ELF-1 (cell line): ENCODE measurements at regions not wholly inside any gene's neighbourhood (a gene's known extent, or its start where the extent isn't known, plus 50 kb on each side); places are given as distances from the start of the nearest gene placed in this dataset.

ENCODE experiments used
- DNase-seq: peaks from one replicate; pipeline ENCODE4 v3.0.0-alpha.2; 2016; ENCODE audit warnings: low read depth, low spot score

- no peak for DNase-seq
Observed at GRCh38 chr2:149924549-149925213, 337.1 kb upstream of the MMADHC start.

DNA sequence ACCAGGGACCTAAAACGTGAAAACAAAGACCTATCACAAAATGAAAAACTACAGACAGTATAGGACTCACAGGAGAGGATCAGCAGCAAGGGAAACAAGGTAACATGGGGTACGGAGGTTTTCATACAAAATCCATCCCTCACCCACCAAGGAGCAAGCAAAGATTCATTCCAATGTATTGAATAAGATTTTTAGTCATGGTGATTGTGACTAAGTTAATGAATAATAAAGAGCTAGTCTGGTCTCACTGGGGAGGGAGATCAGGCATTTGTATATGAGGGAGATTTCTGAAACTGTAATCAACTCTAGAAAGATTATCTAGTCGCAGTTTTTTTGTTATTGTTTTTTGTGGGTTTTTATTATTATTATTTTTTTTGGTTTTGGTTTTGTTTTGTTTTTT is 336.5 kb upstream of the MMADHC start:
- DNase-seq = no peak

DNA sequence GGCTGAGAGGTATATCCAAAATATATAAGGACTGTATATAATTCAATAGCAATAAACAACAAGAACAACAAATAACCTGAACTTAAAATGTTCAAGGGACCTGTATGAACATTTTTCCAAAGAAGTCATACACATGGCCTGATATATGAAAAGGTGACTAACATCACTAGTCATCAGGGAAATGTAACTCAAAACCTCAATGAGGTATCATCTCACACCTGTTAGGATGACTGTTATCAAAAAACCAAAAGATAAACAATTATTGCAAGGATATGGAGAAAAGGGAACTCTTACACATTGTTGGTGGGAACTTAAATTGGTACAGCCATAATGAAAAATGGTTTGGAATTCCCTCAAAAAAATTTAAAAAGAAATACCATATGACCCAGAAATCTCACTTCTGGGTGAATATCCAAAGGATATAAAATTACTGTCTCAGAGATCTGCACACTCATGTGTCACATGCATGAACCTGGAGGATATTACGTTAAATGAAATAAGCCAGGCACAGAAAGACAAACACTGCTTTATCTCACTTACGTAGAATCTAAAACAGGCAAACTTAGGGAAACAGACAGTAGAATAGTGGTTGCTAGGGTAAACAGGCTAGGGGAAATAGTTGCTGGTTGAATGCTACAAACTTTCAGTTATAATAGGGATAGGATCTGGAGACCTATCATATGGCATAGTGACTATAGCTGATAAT is 334.5 kb upstream of the MMADHC start:
- DNase-seq = no peak

- no peak for DNase-seq
Observed at GRCh38 chr2:149920389-149920788, 332.8 kb upstream of the MMADHC start.

- no peak for DNase-seq
Observed at GRCh38 chr2:149915151-149915550, 327.6 kb upstream of the MMADHC start.

GRCh38 chr2:149908726-149909683 is 321.4 kb upstream of the MMADHC start:
- DNase-seq = no peak

DNA sequence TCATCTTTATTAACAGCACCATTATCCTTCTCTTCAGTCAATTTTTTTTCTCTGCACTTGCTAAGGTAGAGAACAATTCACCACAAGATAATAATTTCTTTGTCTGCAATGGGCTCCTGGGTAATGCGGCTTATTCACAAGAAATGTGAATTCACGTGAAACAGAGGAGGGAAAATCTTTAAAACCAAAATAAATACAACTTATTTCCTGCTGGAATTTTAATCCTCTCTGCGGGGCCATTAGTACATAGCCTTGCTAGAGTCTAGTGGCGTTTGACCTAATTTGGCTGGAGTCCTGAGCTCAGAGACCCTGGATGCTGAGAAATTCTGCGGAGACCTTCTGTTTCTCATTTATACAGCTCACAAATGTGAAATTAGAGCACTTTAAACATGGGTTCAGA is 319.3 kb upstream of the MMADHC start:
- DNase-seq = no peak

DNA sequence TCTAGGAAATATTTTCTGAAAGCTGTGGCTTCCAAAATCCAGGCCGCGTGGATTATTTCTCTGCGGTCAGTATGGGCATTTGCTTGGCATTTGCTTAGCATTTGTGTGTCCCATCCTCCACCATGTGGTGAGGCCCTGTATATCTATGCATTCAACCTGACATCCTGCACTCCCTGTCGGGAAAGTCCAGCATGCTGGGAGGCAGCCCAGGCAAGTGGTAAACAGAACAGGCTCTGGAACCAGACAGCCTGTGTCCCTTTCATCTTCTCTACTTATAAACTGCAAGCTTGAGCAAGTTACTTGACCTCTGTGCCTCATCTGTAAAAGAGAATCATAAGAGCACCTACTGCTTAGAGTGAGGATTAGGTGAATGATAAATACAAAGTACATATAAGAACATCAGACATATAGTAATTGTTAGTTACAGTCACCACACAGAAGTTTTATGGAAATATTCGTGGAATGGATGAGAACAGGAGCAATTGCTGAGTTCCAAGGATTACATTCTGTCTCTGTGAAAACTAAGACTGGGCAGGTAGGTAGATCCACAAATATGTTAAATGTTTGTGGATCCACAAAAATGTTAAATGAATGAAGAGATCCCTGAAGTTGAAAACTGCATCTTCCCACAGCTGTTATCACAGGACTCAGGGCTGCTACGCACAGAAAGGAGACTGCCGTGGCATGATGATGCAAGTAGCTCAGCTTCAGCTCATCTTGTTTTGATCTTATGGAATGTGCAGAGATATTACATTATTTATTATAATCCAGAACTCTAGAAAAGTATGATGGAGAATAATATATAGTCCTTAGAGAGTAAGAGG is 317.0 kb upstream of the MMADHC start:
- peak; percentile 35 for DNase-seq

DNA sequence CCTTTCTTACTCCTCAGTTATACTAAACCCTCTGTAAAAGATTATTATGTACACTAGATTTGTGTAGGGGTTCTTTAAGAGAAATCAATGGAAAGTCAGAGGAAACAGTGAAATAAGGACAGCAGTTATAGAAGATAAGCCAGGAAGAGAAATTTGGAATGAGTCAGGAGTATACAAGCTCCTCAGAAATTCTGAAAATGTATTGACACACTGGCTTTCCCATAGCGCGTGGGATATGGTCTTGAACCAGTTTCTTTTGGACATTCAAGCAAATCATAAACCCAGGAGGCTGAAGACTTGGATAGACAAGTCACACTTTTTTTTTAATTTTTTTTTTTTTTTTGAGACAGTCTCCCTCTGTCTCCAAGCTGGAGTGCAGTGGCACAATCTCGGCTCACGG is 316.1 kb upstream of the MMADHC start:
- DNase-seq = no peak

GRCh38 chr2:149902081-149902480 is 314.5 kb upstream of the MMADHC start:
- DNase-seq = no peak

GRCh38 chr2:149901231-149901859 is 313.8 kb upstream of the MMADHC start:
- DNase-seq = no peak

DNA sequence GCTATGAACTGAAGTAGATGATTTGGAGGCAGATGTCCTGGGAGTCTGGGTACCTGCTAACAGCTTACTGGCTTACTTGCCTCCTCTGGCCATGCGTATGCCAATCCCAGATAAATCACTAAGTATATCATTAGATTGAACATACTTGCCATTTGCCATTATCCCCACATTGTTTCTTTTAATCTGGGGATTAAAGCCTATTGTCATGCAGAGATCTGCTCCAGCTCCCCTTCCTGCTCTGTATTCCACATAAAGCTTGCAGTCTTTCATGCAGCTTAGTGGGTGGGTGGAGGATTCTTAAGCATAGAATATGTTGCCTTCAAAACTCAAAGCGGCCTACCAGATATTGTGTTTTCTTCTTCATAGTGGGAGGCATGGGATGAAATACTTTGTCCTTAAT is 311.8 kb upstream of the MMADHC start:
- no peak for DNase-seq

DNA sequence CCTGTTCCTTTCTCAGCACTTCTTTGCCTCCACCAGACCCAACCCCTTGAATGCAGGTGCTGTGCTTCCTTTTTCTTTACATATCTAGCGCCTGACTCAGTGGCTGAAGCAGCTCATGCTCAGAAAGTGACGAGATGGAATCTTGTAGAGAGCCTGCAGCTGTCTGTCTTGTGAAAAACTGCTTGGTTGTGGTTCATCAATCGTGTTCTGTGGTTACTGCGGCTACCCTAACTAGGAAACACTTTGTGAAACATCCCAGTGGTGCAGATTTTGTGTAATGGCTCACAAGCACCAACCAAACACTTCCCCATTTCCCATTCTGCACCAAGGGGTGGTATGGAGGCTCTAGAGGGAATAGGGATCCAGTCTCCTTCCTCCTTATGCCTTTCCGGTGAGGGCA is 307.2 kb upstream of the MMADHC start:
- DNase-seq = no peak

GRCh38 chr2:149894226-149894625 is 306.7 kb upstream of the MMADHC start:
- no peak for DNase-seq

- DNase-seq = no peak
Observed at GRCh38 chr2:149892563-149892962, 305.0 kb upstream of the MMADHC start.

DNA sequence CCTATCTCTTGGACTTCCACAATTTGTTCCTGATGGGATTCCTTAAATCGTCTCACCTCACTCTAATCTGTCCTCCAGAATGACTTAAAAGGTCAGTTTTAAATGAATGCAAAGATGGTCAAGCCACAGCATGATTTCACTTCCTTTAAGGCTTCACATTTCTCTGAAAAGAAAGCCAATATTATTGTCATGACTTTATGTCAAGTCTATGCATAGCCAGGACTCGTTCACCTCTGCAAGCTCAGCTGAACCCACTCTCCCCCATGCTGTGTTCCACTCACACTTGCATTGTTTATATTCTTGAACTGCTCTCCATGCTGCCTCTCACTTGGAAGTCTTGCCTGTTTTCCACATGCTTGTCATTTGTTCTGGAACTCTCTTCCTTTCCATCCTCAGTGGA is 298.4 kb upstream of the MMADHC start:
- DNase-seq = no peak

DNA sequence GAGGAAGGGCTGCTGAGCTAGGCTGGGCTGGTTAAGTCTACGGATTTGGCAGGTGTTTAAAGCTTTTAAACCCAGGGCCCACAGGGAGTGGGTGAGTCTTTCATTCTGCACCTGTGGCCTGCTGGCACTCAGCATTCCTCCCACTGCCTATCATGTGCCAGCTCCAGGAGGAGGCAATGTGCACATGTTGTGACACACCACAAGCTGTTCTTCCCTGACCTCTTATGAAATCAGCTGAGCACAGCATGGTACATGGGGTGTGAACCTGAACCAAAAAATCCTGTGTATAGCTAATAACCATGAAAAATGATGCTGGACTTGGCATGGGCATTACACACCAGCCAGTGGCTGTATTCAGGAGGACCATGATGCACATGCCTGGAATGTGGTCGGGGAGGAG is 297.9 kb upstream of the MMADHC start:
- DNase-seq = no peak

DNA sequence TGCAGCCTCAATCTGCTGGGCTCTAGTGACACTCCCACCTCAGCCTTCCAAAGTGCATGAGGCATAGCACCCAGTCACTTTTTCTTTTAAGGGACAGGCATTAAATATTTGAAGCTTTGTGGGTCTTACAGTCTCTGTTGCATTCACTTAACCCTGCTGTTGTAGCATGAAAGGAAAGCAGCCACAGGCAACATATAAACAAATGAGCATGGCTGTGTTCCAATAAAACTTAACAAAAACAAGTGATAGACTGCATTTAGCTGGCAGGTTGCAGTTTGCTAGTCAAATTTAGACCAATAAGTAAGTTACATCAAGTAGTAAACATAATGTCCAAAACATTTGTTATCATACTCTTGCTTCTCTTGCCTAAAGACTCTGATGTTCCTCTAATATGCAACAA is 297.3 kb upstream of the MMADHC start:
- no peak for DNase-seq

GRCh38 chr2:149877913-149878312 is 290.3 kb upstream of the MMADHC start:
- DNase-seq = no peak

DNA sequence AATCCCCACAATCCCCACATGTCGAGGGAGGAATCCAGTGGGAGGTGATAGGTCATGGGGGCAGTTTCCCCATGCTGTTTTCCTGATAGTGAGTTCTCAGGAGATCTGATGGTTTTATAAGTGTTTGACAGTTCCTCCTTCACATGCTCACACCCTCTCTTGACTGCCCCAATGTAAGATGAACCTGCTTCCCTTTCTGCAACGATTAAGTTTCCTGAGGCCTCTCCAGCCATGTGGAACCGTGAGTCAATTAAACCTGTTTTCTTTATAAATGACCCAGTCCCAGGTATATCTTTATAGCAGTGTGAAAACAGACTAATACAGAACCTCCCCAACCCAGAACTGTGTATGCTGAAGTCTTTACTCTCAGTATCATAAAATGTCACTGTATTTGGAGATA is 289.5 kb upstream of the MMADHC start:
- DNase-seq = no peak

- no peak for DNase-seq
Observed at GRCh38 chr2:149873936-149874335, 286.4 kb upstream of the MMADHC start.
